GM13976 (cell line): ENCODE measurements at regions not wholly inside any gene's neighbourhood (a gene's known extent, or its start where the extent isn't known, plus 50 kb on each side); places are given as distances from the start of the nearest gene placed in this dataset.

Experiments
- DNase-seq: peaks from one replicate; pipeline ENCODE4 v3.0.0; 2012; ENCODE audit warnings: low spot score
- in situ Hi-C: fragments of 300-500 bp; cut with MboI; formaldehyde crosslinking; loops from one replicate; pipeline ENCODE4 v1.12.0; 2022; ENCODE audit warnings: low sequenced_read_pairs, mixed read lengths, inconsistent platforms; ENCODE audit not compliant: unreplicated experiment
- TF ChIP-seq, protein P1 (sequence below): IDR thresholded peaks from 2 replicates; pipeline ENCODE4 v1.5.1; 2012; ENCODE audit warnings: borderline replicate concordance, mild to moderate bottlenecking; ENCODE audit not compliant: insufficient read depth; ENCODE audit errors: extremely low read depth, missing control alignments, control extremely low read depth

DNA sequence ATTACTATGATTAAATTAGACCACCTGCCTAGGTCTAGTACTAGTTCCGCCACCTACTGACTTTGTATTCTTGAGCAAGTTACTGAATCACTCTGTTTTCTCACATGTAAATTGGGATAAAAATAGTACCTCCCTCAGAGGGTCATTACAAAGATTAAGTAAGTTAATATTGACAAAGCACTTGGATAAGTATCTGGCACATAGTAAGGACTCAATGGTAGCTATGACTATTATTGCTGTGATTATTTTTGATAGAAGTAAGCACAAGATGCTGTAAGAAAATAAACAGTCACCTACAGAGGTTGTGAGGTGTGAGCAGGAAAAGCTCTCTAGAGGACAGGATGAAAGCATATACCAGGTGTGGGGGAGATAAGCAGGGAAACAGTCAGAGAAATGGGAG lies 173.1 kb upstream of the PAPPA start:
- TF ChIP-seq, protein P1, sequence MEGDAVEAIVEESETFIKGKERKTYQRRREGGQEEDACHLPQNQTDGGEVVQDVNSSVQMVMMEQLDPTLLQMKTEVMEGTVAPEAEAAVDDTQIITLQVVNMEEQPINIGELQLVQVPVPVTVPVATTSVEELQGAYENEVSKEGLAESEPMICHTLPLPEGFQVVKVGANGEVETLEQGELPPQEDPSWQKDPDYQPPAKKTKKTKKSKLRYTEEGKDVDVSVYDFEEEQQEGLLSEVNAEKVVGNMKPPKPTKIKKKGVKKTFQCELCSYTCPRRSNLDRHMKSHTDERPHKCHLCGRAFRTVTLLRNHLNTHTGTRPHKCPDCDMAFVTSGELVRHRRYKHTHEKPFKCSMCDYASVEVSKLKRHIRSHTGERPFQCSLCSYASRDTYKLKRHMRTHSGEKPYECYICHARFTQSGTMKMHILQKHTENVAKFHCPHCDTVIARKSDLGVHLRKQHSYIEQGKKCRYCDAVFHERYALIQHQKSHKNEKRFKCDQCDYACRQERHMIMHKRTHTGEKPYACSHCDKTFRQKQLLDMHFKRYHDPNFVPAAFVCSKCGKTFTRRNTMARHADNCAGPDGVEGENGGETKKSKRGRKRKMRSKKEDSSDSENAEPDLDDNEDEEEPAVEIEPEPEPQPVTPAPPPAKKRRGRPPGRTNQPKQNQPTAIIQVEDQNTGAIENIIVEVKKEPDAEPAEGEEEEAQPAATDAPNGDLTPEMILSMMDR = no peak
- in situ Hi-C loops = no loop called here
- no peak for DNase-seq

DNA sequence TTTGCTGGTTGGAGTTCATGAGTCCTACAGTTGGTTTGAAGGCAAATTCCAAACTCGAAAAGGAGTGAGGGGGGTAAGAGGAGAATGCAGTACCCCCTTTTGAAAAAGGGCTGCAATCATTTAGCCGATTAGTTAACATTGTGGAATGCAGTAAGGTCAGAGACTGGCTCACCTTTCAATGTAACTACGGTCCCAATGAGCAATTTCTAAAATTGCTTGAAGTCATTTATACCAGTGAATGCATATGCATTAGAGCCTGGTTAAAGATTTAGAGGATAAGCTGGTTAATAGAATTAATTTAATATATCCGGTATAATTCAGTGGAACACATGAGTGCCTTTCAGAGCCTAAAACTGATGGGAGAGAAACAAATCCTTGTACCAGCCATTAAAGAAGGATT lies 172.6 kb upstream of the PAPPA start:
- in situ Hi-C loops = no loop called here
- no peak for DNase-seq
- TF ChIP-seq, protein P1 = no peak

DNA sequence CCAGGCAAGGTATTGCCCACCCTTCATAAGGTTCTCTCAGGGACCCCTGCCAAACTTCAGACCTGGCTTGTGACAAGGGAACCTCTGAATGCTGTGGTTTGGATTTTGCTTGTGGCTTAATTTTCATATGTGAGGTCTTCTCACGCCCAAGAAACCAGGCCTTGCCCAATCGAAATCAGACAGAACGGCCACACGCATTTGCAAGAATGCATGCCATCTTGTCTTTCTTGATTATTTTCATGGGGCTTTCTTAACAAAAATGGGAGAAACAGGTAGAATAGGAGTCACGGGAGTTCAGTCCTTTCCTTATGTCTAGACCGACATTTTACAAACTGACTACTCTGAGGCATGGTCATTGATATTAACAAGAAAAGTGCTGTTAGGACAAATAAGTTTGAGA lies 170.2 kb upstream of the PAPPA start:
- no peak for DNase-seq
- TF ChIP-seq, protein P1 = no peak
- in situ Hi-C loops = no loop called here

DNA sequence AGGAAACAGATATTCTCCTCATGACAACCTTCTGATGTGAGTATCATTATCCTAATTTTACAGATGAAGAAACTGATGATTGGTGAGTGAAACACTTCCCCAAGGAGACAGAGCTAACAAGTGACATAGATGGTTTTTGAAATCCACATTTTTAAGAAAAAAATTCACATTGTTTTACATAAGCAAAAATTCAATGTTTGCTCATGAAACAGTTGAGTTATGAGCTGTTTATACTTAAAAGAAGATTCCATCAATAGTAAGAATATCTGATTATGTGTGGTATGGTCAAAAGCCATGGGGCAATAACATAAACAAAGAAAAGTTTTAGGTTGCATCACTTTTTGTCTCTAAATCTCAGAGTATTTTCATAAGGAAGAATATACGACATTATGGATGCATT lies 167.9 kb upstream of the PAPPA start:
- in situ Hi-C loops = no loop called here
- no peak for DNase-seq

GRCh38 chr9:115986508-115986907 lies 167.1 kb upstream of the PAPPA start:
- in situ Hi-C loops = no loop called here
- TF ChIP-seq, protein P1 = no peak
- DNase-seq = no peak

More for the DNA sequence above, 167.9 kb upstream of the PAPPA start:
- TF ChIP-seq, protein P1 = no peak

DNA sequence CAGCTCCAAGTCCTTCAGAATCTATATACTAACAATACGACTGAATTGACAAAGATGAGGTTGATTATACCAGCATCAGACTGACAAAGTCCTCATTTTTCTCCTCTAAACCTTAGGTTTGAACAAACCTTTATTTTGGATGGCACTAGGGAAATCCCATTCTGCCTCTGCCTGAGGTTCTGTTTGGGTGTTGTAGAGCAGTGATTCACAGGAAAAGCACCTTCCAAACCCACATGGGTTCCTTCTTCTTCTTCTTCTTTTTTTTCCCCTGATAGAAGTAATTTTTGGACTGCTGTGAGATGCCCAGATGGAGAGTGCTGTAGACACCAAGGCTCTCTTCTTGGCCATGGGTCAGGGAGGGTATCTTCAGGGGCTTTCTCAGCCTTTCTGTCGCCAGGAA lies 164.9 kb upstream of the PAPPA start:
- no peak for DNase-seq
- TF ChIP-seq, protein P1 = no peak
- in situ Hi-C loops = no loop called here

GRCh38 chr9:115989831-115990230 lies 163.8 kb upstream of the PAPPA start:
- TF ChIP-seq, protein P1 = no peak
- no peak for DNase-seq

More at GRCh38 chr9:115989831-115990230, 163.8 kb upstream of the PAPPA start:
- in situ Hi-C loops = no loop called here
